ENCODE measurements at regions not wholly inside any gene's neighbourhood (a gene's known extent, or its start where the extent isn't known, plus 50 kb on each side); places are given as distances from the start of the nearest gene placed in this dataset.

GRCh38 chr21:15257646-15258045 is 192.8 kb upstream of the NRIP1 start:
- TF ChIP-seq POLR2A (IDR thresholded peaks at IDR 0.05; ENCODE audit: low read depth, low read length): no peak
- no peak for TF ChIP-seq POLR2AphosphoS5 (IDR thresholded peaks at IDR 0.05; ENCODE audit: low read depth, low read length)
- no peak for TF ChIP-seq TAF1 (IDR thresholded peaks at IDR 0.05; ENCODE audit: borderline replicate concordance, low read depth, low read length)

Measured in GM12892 (cell line).